ENCODE measurements at regions not wholly inside any gene's neighbourhood (a gene's known extent, or its start where the extent isn't known, plus 50 kb on each side); places are given as distances from the start of the nearest gene placed in this dataset.

- TF ChIP-seq CTCF (IDR thresholded peaks at IDR 0.05), result no peak
- TF ChIP-seq POLR2A (IDR thresholded peaks at IDR 0.05), result no peak
Observed at GRCh38 chr2:761384-761783, 84.2 kb upstream of the TMEM18 start.
